ENCODE measurements at regions not wholly inside any gene's neighbourhood (a gene's known extent, or its start where the extent isn't known, plus 50 kb on each side); places are given as distances from the start of the nearest gene placed in this dataset.

GRCh38 chr13:65155861-65156260 is 2074.3 kb downstream of the PCDH9 start:
- no peak overlapping the region for H2AK5ac ChIP-seq (ENCODE audit: low read depth, low read length)
- dilution Hi-C loops (cut with HindIII; ENCODE audit: low sequenced_read_pairs, unreplicated experiment) = no loop called here

More at GRCh38 chr13:65155861-65156260, 2074.3 kb downstream of the PCDH9 start:
- H3K4me3 ChIP-seq (ENCODE audit: insufficient read depth, low read depth, low read length) = no peak overlapping the region
- H3K79me1 ChIP-seq (ENCODE audit: low read depth in 1 of 2, low read length in 2 of 2) = no peaks in the 10 kb centered on the region
- H2BK20ac ChIP-seq (ENCODE audit: low read depth, low read length) = no peak overlapping the region
- ChIA-PET POLR2A (ENCODE audit: unreplicated experiment) (no interaction called here), CTCF (no interaction called here)
- DNase-seq (no peak), ATAC-seq (ENCODE audit: low read depth) (no peak)
- WGBS, 2 experiments (ENCODE audit: extremely low coverage in 2 of 2, insufficient read length in 1 of 2) = no CpG with 5 or more reads among the region's 2 CpGs
- TF ChIP-seq CEBPB (IDR thresholded peaks at IDR 0.05; ENCODE audit: low read depth, low read length) (no peak), FOS (IDR thresholded peaks at IDR 0.05; ENCODE audit: low read depth, low read length) (no peak), CTCF (conservative IDR thresholded peaks at IDR 0.05; ENCODE audit: low read depth, low read length) (no peak)
- no peak overlapping the region for H3K18ac ChIP-seq (ENCODE audit: low read depth, low read length)
- no peaks in the 10 kb centered on the region for H4K20me1 ChIP-seq (ENCODE audit: insufficient read depth, low read length)
- H4K5ac ChIP-seq (ENCODE audit: low read depth, low read length) = no peak overlapping the region
- in situ Hi-C loops (cut with MboI; ENCODE audit: low sequenced_read_pairs) = no loop called here
- H2BK120ac ChIP-seq (ENCODE audit: low read depth, low read length) = no peak overlapping the region
- no TSS peak for BruUV-seq (replicated peaks)
- H3K14ac ChIP-seq (replicated peaks; ENCODE audit: low read depth, low read length) = no peak overlapping the region
- no peak overlapping the region for H3K27ac ChIP-seq (ENCODE audit: insufficient read depth, low read length)
- no peak overlapping the region for H3K23ac ChIP-seq (ENCODE audit: low read depth, low read length)
- H2AFZ ChIP-seq (replicated peaks; ENCODE audit: low read length, poor library complexity) = no peak overlapping the region
- no peak overlapping the region for H4K91ac ChIP-seq (ENCODE audit: insufficient read depth, low read depth, low read length)
- H2BK15ac ChIP-seq (ENCODE audit: low read depth, low read length) = no peak overlapping the region
- no peak overlapping the region for H3K4me2 ChIP-seq (ENCODE audit: low read depth, low read length)
- no peak overlapping the region for H4K8ac ChIP-seq (ENCODE audit: low read depth in 2 of 2, low read length in 2 of 2)
- H2BK5ac ChIP-seq (ENCODE audit: low read depth, low read length, poor library complexity, severe bottlenecking) = no peak overlapping the region
- no peak overlapping the region for H3K9ac ChIP-seq (ENCODE audit: low read depth, low read length)
- H3K9me3 ChIP-seq (ENCODE audit: control insufficient read depth, insufficient read depth, low read length) = no peaks in the 10 kb centered on the region
- no peaks in the 10 kb centered on the region for H3K4me1 ChIP-seq (ENCODE audit: control insufficient read depth, insufficient read depth, low read length)
- H3K27me3 ChIP-seq (ENCODE audit: control insufficient read depth, insufficient read depth, low read length) = no peaks in the 10 kb centered on the region
- H3K56ac ChIP-seq (ENCODE audit: extremely low read depth, insufficient read depth, low read length) = no peak overlapping the region
- no peak overlapping the region for H2AK9ac ChIP-seq (replicated peaks; ENCODE audit: low read depth, low read length, poor library complexity)
- intact Hi-C loops (cut with micrococcal nuclease) = no loop called here
- no peaks in the 10 kb centered on the region for H3K9me1 ChIP-seq (ENCODE audit: insufficient read depth, low read length)
- no peaks in the 10 kb centered on the region for H3K36me3 ChIP-seq (ENCODE audit: control insufficient read depth, insufficient read depth, low read length)
- no peak overlapping the region for H3K4ac ChIP-seq (ENCODE audit: low read depth, low read length)
